Gastrocnemius medialis (tissue), 4 donors: ENCODE measurements at regions not wholly inside any gene's neighbourhood (a gene's known extent, or its start where the extent isn't known, plus 50 kb on each side); places are given as distances from the start of the nearest gene placed in this dataset.

Experiments
- ATAC-seq, 2 donors: fragments of 150-250 bp; one replicate each; pipeline ENCODE4 v1.9.1; 2016
- DNase-seq, 2 donors: peaks; one replicate each; pipeline ENCODE4 v3.0.0-alpha.2; 2019
- H3K27ac ChIP-seq, 4 donors: fragments of 200-600 bp; sonication (generic); 1 replicate in 1 of 4; 2 replicates in 3 of 4; pipeline ENCODE4 v1.5.1; 2016 to 2018; ENCODE audit warnings: mild to moderate bottlenecking in 2 of 4, moderate library complexity in 1 of 4
- H3K27me3 ChIP-seq, 3 donors: fragments of 200-600 bp; sonication (generic) in 2 of 3; 1 replicate in 1 of 3; 2 replicates in 2 of 3; pipeline versions ENCODE4 v1.5.1 to v1.6.0; 2016 to 2019; ENCODE audit warnings: mild to moderate bottlenecking in 1 of 3, moderate library complexity in 1 of 3
- H3K36me3 ChIP-seq, 2 donors: fragments of 200-600 bp; sonication (generic) in 1 of 2; one replicate each; pipeline ENCODE4 v1.5.1; 2017 to 2018
- H3K4me1 ChIP-seq, 2 donors: fragments of 200-600 bp; sonication (generic) in 1 of 2; one replicate each; pipeline ENCODE4 v1.5.1; 2016 to 2017; ENCODE audit warnings: mild to moderate bottlenecking in 2 of 2
- H3K4me3 ChIP-seq, 4 donors: fragments of 200-600 bp; sonication (generic) in 3 of 4; 1 replicate in 1 of 4; 2 replicates in 3 of 4; pipeline ENCODE4 v1.5.1; 2016 to 2019; ENCODE audit warnings: mild to moderate bottlenecking in 2 of 4
- H3K9me3 ChIP-seq, 3 donors: fragments of 200-600 bp; sonication (generic) in 2 of 3; 1 replicate in 1 of 3; 2 replicates in 2 of 3; pipeline ENCODE4 v1.5.1; 2016 to 2019
- POLR2A ChIP-seq, 2 donors: fragments of 450-650 bp; IDR thresholded peaks; one replicate each; pipeline ENCODE4 v1.6.1; 2017; ENCODE audit warnings: antibody characterized with exemption in 2 of 2, mild to moderate bottlenecking in 2 of 2, moderate library complexity in 2 of 2
- in situ Hi-C, 4 donors: fragments of 200-750 bp; cut with MboI; loops; one replicate each; pipeline versions ENCODE4 v1.15.0 to v1.8.0; 2017; ENCODE audit warnings: low sequenced_read_pairs in 4 of 4
- intact Hi-C: fragments of 100-400 bp; cut with DNase I; formaldehyde crosslinking; loops from one replicate; pipeline ENCODE4 v1.15.1; 2023; ENCODE audit warnings: low total_unique reads
- TF ChIP-seq, protein P1 (sequence below), 5 experiments: fragments of 450-650 bp in 3 of 5; fragments of 200-600 bp in 2 of 5; sonication (generic) in 2 of 5; IDR thresholded peaks in 4 of 5; conservative IDR thresholded peaks in 1 of 5; 1 replicate in 4 of 5; 2 replicates in 1 of 5; pipeline ENCODE4 v1.5.1; 2016 to 2019; ENCODE audit warnings: antibody characterized with exemption in 5 of 5, mild to moderate bottlenecking in 3 of 5, moderate library complexity in 3 of 5

DNA sequence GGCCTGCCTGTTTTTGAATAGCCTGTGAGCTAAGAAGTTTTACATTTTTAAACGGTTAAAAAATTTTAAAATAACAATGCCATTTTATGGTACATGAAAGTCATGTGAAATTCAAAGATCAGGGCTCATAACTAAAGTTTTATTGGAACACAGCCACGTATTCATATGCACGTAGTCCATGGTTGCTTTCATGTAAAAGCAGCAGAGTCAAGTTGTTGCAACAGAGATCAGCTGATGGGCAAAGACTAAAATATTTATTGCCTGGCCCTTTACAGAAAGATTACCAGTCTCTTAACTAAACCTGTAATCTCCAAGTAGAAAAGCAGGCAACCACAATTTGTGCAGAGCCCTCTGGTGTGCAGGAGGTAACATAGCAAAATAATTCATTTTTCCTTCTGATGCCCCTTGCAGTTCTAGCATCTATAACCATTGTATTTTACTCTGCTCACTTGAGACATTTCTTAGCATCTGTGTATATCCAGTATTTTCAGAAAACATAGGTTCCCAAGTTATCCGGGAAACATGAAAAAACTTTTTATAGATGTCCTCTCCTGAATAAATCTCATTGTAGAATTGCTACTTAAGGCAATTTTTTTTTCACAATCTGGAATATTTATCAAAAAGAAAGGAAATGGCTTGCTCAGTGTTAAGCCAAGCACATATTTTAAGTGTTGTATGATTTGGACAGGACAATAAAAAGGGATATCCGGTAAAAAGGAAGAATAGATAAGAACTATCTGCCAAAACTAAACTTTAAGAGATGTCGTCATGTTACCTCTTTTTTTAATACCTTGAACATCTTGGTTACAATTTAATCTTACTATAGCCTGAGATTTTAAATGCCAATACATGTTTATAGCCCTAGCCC lies 430.8 kb downstream of the PLPP3 start:
- no peak for ATAC-seq
- intact Hi-C loops = no loop called here
- no peak overlapping the region for H3K27ac ChIP-seq

DNA sequence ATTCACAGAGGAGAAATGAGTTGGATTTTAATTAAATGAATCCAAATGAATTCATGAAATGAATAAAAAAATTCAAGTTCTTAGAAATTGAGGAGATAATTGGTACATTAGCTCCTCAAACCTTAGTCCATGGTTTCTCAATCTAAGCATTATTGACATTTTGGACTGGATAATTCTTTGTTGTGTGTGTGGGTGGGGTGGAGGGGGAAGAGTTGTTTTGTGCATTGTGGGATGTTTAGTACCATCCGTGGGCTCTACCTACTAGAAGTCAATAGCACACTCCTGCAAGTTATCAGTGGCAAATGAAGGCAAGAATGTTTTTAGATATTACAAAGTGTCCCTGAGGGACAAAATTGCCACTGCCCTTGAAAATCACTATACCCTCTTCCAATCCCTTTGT lies 431.9 kb downstream of the PLPP3 start:
- Histone ChIP-seq H3K27ac (peak overlapping the region in 2 of 4 donors; percentile 41 to 72), H3K4me1 (peaks cover 20 to 29% of the 10 kb centered on the region in 2 donors), H3K4me3 (no peak overlapping the region), H3K9me3 (no peaks in the 10 kb centered on the region), H3K27me3 (no peaks in the 10 kb centered on the region), H3K36me3 (no peaks in the 10 kb centered on the region)
- intact Hi-C loops = no loop called here
- in situ Hi-C loops = no loop called here
- TF ChIP-seq, protein P1, sequence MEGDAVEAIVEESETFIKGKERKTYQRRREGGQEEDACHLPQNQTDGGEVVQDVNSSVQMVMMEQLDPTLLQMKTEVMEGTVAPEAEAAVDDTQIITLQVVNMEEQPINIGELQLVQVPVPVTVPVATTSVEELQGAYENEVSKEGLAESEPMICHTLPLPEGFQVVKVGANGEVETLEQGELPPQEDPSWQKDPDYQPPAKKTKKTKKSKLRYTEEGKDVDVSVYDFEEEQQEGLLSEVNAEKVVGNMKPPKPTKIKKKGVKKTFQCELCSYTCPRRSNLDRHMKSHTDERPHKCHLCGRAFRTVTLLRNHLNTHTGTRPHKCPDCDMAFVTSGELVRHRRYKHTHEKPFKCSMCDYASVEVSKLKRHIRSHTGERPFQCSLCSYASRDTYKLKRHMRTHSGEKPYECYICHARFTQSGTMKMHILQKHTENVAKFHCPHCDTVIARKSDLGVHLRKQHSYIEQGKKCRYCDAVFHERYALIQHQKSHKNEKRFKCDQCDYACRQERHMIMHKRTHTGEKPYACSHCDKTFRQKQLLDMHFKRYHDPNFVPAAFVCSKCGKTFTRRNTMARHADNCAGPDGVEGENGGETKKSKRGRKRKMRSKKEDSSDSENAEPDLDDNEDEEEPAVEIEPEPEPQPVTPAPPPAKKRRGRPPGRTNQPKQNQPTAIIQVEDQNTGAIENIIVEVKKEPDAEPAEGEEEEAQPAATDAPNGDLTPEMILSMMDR (IDR thresholded peaks at IDR 0.05 in 4 of 5, conservative IDR thresholded peaks at IDR 0.05 in 1 of 5) = no peak
- no peak for TF ChIP-seq POLR2A (IDR thresholded peaks at IDR 0.05)
- DNase-seq = no peak
- no peak for ATAC-seq

More for the DNA sequence above, 430.8 kb downstream of the PLPP3 start:
- Histone ChIP-seq H3K27me3 (no peaks in the 10 kb centered on the region), H3K4me3 (no peak overlapping the region), H3K9me3 (no peaks in the 10 kb centered on the region), H3K36me3 (no peaks in the 10 kb centered on the region), H3K4me1 (peaks cover 14 to 26% of the 10 kb centered on the region in 2 donors)
- TF ChIP-seq, protein P1 (IDR thresholded peaks at IDR 0.05 in 4 of 5, conservative IDR thresholded peaks at IDR 0.05 in 1 of 5) = no peak
- TF ChIP-seq POLR2A (IDR thresholded peaks at IDR 0.05) = no peak
- DNase-seq = no peak
- in situ Hi-C loops = no loop called here

DNA sequence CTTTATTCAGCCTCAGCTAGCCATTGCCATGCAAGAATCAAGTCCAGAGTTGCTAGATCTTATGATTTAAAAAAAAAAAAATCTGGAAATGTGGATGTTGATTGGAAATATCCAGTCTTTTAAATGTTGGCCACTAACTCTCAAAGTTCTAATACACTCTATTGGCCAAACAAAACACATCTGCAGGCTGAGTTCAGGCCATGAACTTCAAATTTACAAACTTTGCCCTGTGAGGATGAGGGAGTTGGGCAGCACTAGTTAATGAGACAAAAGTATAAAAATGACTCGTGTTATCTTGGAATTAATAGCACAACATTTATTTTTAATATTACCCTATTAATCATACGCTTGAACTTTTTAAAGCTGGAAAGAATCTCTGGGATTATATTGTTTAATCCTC lies 432.3 kb downstream of the PLPP3 start:
- no peak overlapping the region for H3K4me3 ChIP-seq
- intact Hi-C loops = no loop called here
- in situ Hi-C loops = no loop called here
- no peaks in the 10 kb centered on the region for H3K9me3 ChIP-seq
- no peak for DNase-seq
- H3K4me1 ChIP-seq = peaks cover 20 to 29% of the 10 kb centered on the region in 2 donors
- H3K27me3 ChIP-seq = no peaks in the 10 kb centered on the region
- ATAC-seq = no peak
- TF ChIP-seq, protein P1 (IDR thresholded peaks at IDR 0.05 in 4 of 5, conservative IDR thresholded peaks at IDR 0.05 in 1 of 5) = no peak
- TF ChIP-seq POLR2A (IDR thresholded peaks at IDR 0.05) = no peak
- peak overlapping the region; percentile 13 to 72 (median 36) for H3K27ac ChIP-seq
- H3K36me3 ChIP-seq = no peaks in the 10 kb centered on the region

- H3K27ac ChIP-seq = peak overlapping the region; percentile 33 to 72 (median 48)
- peak; percentile 84 to 95 for ATAC-seq
Measured at GRCh38 chr1:56146449-56146848, 432.9 kb downstream of the PLPP3 start.

More at GRCh38 chr1:56146449-56146848, 432.9 kb downstream of the PLPP3 start:
- H3K9me3 ChIP-seq = no peaks in the 10 kb centered on the region
- in situ Hi-C loops (no loop called here), intact Hi-C loops (no loop called here)
- TF ChIP-seq POLR2A (IDR thresholded peaks at IDR 0.05) = no peak
- TF ChIP-seq, protein P1 (IDR thresholded peaks at IDR 0.05 in 4 of 5, conservative IDR thresholded peaks at IDR 0.05 in 1 of 5) = no peak
- H3K36me3 ChIP-seq = no peaks in the 10 kb centered on the region
- H3K4me3 ChIP-seq = no peak overlapping the region
- peaks cover 20 to 29% of the 10 kb centered on the region in 2 donors for H3K4me1 ChIP-seq
- DNase-seq = peak; percentile 22 to 41
- H3K27me3 ChIP-seq = no peaks in the 10 kb centered on the region
